ENCODE measurements at regions not wholly inside any gene's neighbourhood (a gene's known extent, or its start where the extent isn't known, plus 50 kb on each side); places are given as distances from the start of the nearest gene placed in this dataset.
"Not testable (repeated sequence)": the region's sequence is repeated elsewhere in the genome, so short reads cannot be mapped to it uniquely, and the experiment has no call there.

DNA sequence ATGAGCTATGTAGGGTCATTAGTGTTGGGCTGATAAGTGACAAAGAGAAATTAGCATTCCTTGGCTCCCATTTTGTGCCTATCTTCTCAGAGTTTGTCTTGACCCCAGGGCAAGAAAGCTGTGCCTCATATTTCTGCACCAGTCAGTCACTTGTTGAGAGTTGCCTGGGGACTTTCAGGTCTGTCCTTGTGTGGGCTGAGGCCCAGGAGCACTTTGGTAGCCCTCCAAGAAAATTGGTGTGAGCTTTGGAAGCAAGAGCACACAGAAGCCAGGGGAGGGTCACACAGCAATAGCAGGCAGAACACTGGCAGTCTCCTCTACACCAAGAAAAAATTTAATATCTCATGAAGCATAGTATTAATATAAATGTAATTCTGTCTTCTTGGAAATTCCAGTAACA lies 239.9 kb downstream of the NPR3 start:
- Histone ChIP-seq H3K27me3 (no peaks in the 10 kb centered on the region), H3K27ac (no peak overlapping the region), H3K36me3 (no peaks in the 10 kb centered on the region), H3K4me1 (ENCODE audit: low read depth) (no peaks in the 10 kb centered on the region), H3K4me3 (no peak overlapping the region), H3K9me3 (ENCODE audit: low read depth) (no peaks in the 10 kb centered on the region)
- TF ChIP-seq CTCF (IDR thresholded peaks at IDR 0.05; ENCODE audit: low read depth, low read length) = no peak
- DNase-seq (ENCODE audit: low read depth in 1 of 2, low spot score in 1 of 2) = no peak

- no peak overlapping the region for H3K27ac ChIP-seq
- H3K4me3 ChIP-seq = no peak overlapping the region
Observed at GRCh38 chr5:32951878-32952277, 240.8 kb downstream of the NPR3 start.

GRCh38 chr5:32952421-32952820 lies 241.3 kb downstream of the NPR3 start:
- not testable (repeated sequence) for H3K4me1 ChIP-seq (ENCODE audit: low read depth); DNase-seq (ENCODE audit: low read depth in 1 of 2, low spot score in 1 of 2); H3K27ac ChIP-seq; H3K9me3 ChIP-seq (ENCODE audit: low read depth); H3K4me3 ChIP-seq; H3K27me3 ChIP-seq; H3K36me3 ChIP-seq

More at GRCh38 chr5:32951878-32952277, 240.8 kb downstream of the NPR3 start:
- TF ChIP-seq CTCF (IDR thresholded peaks at IDR 0.05; ENCODE audit: low read depth, low read length) = no peak
- Histone ChIP-seq H3K36me3 (no peaks in the 10 kb centered on the region), H3K4me1 (ENCODE audit: low read depth) (no peaks in the 10 kb centered on the region), H3K9me3 (ENCODE audit: low read depth) (no peaks in the 10 kb centered on the region), H3K27me3 (no peaks in the 10 kb centered on the region)
- no peak for DNase-seq (ENCODE audit: low read depth in 1 of 2, low spot score in 1 of 2)

- Histone ChIP-seq H3K4me1 (ENCODE audit: low read depth) (no peaks in the 10 kb centered on the region), H3K4me3 (no peak overlapping the region), H3K27me3 (no peaks in the 10 kb centered on the region), H3K36me3 (no peaks in the 10 kb centered on the region), H3K9me3 (ENCODE audit: low read depth) (no peaks in the 10 kb centered on the region), H3K27ac (no peak overlapping the region)
- DNase-seq (ENCODE audit: low read depth in 1 of 2, low spot score in 1 of 2) = no peak
- no peak for TF ChIP-seq CTCF (IDR thresholded peaks at IDR 0.05; ENCODE audit: low read depth, low read length)
Observed at GRCh38 chr5:32953694-32954093, 242.6 kb downstream of the NPR3 start.

GRCh38 chr5:32955814-32956213 lies 244.7 kb downstream of the NPR3 start:
- no peak overlapping the region for H3K4me3 ChIP-seq
- no peak overlapping the region for H3K27ac ChIP-seq
- H3K27me3 ChIP-seq = no peaks in the 10 kb centered on the region
- no peaks in the 10 kb centered on the region for H3K36me3 ChIP-seq
- DNase-seq (ENCODE audit: low read depth in 1 of 2, low spot score in 1 of 2) = peak; percentile 0 to 18
- no peak for TF ChIP-seq CTCF (IDR thresholded peaks at IDR 0.05; ENCODE audit: low read depth, low read length)
- H3K4me1 ChIP-seq (ENCODE audit: low read depth) = no peaks in the 10 kb centered on the region
- no peaks in the 10 kb centered on the region for H3K9me3 ChIP-seq (ENCODE audit: low read depth)

GRCh38 chr5:32960340-32961058 lies 249.4 kb downstream of the NPR3 start:
- DNase-seq (ENCODE audit: low read depth in 1 of 2, low spot score in 1 of 2) = no peak
- no peaks in the 10 kb centered on the region for H3K9me3 ChIP-seq (ENCODE audit: low read depth)
- H3K27me3 ChIP-seq = no peaks in the 10 kb centered on the region
- H3K27ac ChIP-seq = no peak overlapping the region
- H3K4me3 ChIP-seq = no peak overlapping the region
- TF ChIP-seq CTCF (IDR thresholded peaks at IDR 0.05; ENCODE audit: low read depth, low read length) = no peak
- no peaks in the 10 kb centered on the region for H3K36me3 ChIP-seq
- H3K4me1 ChIP-seq (ENCODE audit: low read depth) = no peaks in the 10 kb centered on the region
